ENCODE measurements at regions not wholly inside any gene's neighbourhood (a gene's known extent, or its start where the extent isn't known, plus 50 kb on each side); places are given as distances from the start of the nearest gene placed in this dataset.

DNA sequence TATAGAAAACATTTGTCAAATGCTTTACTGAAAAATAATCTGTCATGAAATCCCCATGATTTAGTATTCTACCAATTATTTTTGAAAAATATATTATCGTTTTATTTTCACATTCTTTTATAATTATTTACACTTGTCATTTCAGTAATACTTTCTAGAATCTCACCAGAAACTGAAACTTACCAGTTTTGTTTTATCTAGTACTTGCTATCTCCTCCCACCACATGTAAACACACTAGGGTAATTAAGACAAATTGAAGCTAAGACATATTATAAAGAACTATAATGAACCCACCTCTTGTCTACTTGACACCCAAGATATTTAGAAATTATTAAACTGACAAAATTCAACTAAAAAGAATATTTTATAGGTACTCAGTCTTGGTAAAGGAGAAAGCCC lies 51.5 kb upstream of the GRM3 start:
- no peak for DNase-seq (ENCODE audit: extremely low read depth, low read depth)
- TF ChIP-seq CTCF (IDR thresholded peaks at IDR 0.05; ENCODE audit: low read depth, low read length), result no peak

DNA sequence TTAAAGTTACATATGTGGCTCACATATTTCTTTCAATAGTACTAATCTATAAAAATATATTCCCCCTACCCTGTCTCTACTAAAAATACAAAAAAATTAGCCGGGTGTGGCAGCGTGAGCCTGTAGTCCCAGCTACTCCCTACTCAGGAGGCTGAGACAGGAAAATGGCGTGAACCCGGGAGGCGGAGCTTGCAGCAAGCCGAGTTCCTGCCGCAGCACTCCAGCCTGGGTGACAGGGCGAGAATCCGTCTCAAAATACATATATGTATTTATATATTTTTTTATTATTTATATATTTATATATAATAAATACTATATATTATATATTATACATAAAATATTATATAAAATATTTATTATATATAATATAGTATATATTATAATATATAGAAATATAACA lies 69.7 kb upstream of the GRM3 start:
- no peak for TF ChIP-seq CTCF (IDR thresholded peaks at IDR 0.05; ENCODE audit: low read depth, low read length)
- no peak for DNase-seq (ENCODE audit: extremely low read depth, low read depth)

DNA sequence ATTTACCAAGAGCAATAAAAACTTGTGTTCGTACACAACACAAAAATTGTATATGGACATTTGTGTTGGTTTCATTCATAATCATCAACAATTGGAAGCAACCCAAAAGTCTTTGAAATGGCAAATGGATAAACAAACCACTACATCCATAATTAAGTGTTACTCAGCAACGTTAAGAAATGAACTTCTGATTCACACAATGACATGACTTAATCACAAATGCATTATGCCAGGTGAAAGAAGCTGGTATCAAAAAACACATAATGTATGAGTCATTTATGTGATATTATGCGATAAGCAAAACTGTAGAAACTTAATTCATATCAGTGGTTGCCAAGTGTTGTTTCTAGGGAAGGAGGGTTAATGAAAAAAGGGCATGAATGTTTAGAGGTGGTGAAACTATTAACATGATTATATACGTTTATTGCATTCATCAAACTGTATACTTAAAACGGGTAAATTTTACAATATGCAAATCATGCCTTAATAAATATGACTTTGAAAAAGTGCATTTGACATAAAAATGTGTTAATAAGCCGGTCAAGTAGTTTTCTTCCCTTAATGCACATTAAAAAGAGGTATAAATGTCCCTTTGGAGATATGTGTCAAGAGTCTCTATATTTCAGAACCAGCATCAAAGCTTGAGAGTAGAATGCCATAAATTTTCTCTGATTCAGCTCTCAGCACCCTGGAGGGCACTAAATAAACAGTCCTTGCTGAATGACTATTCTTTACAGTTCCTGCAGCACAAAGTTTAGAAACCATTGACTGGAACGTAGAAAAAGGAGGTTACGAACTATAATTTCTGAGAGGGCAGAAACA lies 84.8 kb upstream of the GRM3 start:
- TF ChIP-seq CTCF (IDR thresholded peaks at IDR 0.05; ENCODE audit: low read depth, low read length), result no peak
- DNase-seq (ENCODE audit: extremely low read depth, low read depth), result no peak

DNA sequence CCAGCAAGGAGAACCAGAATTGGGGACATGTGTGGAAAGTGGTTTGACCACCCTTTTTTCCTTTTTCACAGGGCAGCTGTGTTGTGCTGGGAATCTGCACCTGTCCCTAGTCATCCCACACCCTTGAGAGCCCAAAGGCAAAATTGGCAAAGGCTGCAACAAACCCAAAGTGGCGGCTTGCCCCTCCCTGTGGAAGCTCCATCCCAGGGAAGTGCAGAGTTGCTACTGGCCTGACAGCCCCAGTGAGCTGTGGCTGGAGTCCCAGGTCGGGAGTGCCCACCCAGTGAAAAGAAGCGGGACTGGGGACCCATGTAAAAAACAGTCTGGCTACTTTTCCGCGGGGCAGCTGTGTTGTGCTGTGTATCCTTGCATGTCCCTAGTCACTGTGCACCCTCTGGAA lies 109.1 kb upstream of the GRM3 start:
- DNase-seq (ENCODE audit: extremely low read depth, low read depth), result no peak
- TF ChIP-seq CTCF (IDR thresholded peaks at IDR 0.05; ENCODE audit: low read depth, low read length), result no peak

DNA sequence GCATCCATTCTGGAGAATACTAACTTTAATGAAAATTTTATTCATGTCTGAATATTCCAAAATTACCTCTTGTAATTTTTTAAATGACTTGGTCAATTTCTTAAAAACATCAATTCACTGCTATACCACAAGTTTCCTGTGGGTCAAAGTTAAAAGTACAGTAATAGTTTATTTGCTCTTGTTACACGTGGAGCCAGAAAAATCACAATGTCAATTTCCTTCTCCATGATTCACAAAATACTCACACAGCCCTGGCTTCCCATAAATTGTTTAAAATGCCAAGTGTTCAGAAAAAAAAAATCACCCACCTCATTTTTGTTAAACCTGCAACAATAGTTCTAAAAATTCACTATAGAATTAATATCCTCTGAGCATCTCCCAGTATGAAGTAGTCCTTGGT lies 139.5 kb upstream of the GRM3 start:
- no peak for DNase-seq (ENCODE audit: extremely low read depth, low read depth)

GRCh38 chr7:86499986-86500385 lies 143.7 kb upstream of the GRM3 start:
- no peak for DNase-seq (ENCODE audit: extremely low read depth, low read depth)
- no peak for TF ChIP-seq CTCF (IDR thresholded peaks at IDR 0.05; ENCODE audit: low read depth, low read length)

More for the DNA sequence above, 139.5 kb upstream of the GRM3 start:
- no peak for TF ChIP-seq CTCF (IDR thresholded peaks at IDR 0.05; ENCODE audit: low read depth, low read length)

GRCh38 chr7:86485827-86486226 lies 157.9 kb upstream of the GRM3 start:
- TF ChIP-seq CTCF (IDR thresholded peaks at IDR 0.05; ENCODE audit: low read depth, low read length), result no peak
- DNase-seq (ENCODE audit: extremely low read depth, low read depth), result no peak

All from AG09319 (cell line).